ENCODE measurements at regions not wholly inside any gene's neighbourhood (a gene's known extent, or its start where the extent isn't known, plus 50 kb on each side); places are given as distances from the start of the nearest gene placed in this dataset.

- Mint-ChIP-seq H3K36me3 (ENCODE audit: low read depth) (no peaks in the 10 kb centered on the region), H3K9me3 (peaks cover 5% of the 10 kb centered on the region), H3K27ac (no peak overlapping the region), H3K4me3 (no peak overlapping the region), H3K27me3 (no peaks in the 10 kb centered on the region), H3K4me1 (ENCODE audit: low read depth) (no peaks in the 10 kb centered on the region)
- DNase-seq, result no peak
- intact Hi-C loops (cut with DNase I, micrococcal nuclease), result no loop called here
- ATAC-seq (ENCODE audit: poor library complexity), result no peak
- ChIA-PET CTCF (no interaction called here), POLR2A (no interaction called here)
- TF ChIP-seq, protein P1, sequence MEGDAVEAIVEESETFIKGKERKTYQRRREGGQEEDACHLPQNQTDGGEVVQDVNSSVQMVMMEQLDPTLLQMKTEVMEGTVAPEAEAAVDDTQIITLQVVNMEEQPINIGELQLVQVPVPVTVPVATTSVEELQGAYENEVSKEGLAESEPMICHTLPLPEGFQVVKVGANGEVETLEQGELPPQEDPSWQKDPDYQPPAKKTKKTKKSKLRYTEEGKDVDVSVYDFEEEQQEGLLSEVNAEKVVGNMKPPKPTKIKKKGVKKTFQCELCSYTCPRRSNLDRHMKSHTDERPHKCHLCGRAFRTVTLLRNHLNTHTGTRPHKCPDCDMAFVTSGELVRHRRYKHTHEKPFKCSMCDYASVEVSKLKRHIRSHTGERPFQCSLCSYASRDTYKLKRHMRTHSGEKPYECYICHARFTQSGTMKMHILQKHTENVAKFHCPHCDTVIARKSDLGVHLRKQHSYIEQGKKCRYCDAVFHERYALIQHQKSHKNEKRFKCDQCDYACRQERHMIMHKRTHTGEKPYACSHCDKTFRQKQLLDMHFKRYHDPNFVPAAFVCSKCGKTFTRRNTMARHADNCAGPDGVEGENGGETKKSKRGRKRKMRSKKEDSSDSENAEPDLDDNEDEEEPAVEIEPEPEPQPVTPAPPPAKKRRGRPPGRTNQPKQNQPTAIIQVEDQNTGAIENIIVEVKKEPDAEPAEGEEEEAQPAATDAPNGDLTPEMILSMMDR (IDR thresholded peaks at IDR 0.05), result no peak
- Histone ChIP-seq H3K27me3 (ENCODE audit: control insufficient read depth in 1 of 2, insufficient read depth in 2 of 2, low read length in 2 of 2) (no peaks in the 10 kb centered on the region), H3K4me3 (ENCODE audit: low read length) (no peak overlapping the region), H3K4me1 (ENCODE audit: insufficient read depth, low read length) (no peaks in the 10 kb centered on the region), H3K9me3 (ENCODE audit: control insufficient read depth in 1 of 2, insufficient read depth in 1 of 2, low read length in 2 of 2) (peaks cover 0 to 9% of the 10 kb centered on the region in 2 experiments), H3K36me3 (ENCODE audit: insufficient read depth, low read length) (no peaks in the 10 kb centered on the region), H3K27ac (ENCODE audit: low read depth in 1 of 2, low read length in 2 of 2) (no peak overlapping the region)
Measured at GRCh38 chr12:84016956-84017355, 895.6 kb downstream of the SLC6A15 start.

- Mint-ChIP-seq H3K4me1 (ENCODE audit: low read depth) (no peaks in the 10 kb centered on the region), H3K4me3 (no peak overlapping the region), H3K27ac (no peak overlapping the region), H3K36me3 (ENCODE audit: low read depth) (no peaks in the 10 kb centered on the region), H3K27me3 (no peaks in the 10 kb centered on the region), H3K9me3 (peaks cover 15% of the 10 kb centered on the region)
- POLR2A ChIA-PET, result no interaction called here
- CTCF ChIA-PET, result no interaction called here
- no peaks in the 10 kb centered on the region for H3K9me3 ChIP-seq (ENCODE audit: control insufficient read depth in 1 of 2, insufficient read depth in 1 of 2, low read length in 2 of 2)
- no peaks in the 10 kb centered on the region for H3K4me1 ChIP-seq (ENCODE audit: insufficient read depth, low read length)
- intact Hi-C loops (cut with DNase I, micrococcal nuclease), result no loop called here
- DNase-seq, result no peak
- no peaks in the 10 kb centered on the region for H3K36me3 ChIP-seq (ENCODE audit: insufficient read depth, low read length)
- ATAC-seq (ENCODE audit: poor library complexity), result no peak
- TF ChIP-seq, protein P1 (IDR thresholded peaks at IDR 0.05), result no peak
- H3K27ac ChIP-seq (ENCODE audit: low read depth in 1 of 2, low read length in 2 of 2), result no peak overlapping the region
- H3K27me3 ChIP-seq (ENCODE audit: control insufficient read depth in 1 of 2, insufficient read depth in 2 of 2, low read length in 2 of 2), result no peaks in the 10 kb centered on the region
- no peak overlapping the region for H3K4me3 ChIP-seq (ENCODE audit: low read length)
Measured at GRCh38 chr12:83997423-83997822, 915.2 kb downstream of the SLC6A15 start.

- intact Hi-C loops (cut with DNase I, micrococcal nuclease), result no loop called here
- Mint-ChIP-seq H3K4me3 (no peak overlapping the region), H3K4me1 (ENCODE audit: low read depth) (no peaks in the 10 kb centered on the region), H3K27me3 (no peaks in the 10 kb centered on the region), H3K9me3 (peaks cover 15% of the 10 kb centered on the region), H3K27ac (no peak overlapping the region), H3K36me3 (ENCODE audit: low read depth) (no peaks in the 10 kb centered on the region)
- TF ChIP-seq, protein P1 (IDR thresholded peaks at IDR 0.05), result no peak
- no peak overlapping the region for H3K4me3 ChIP-seq (ENCODE audit: low read length)
- POLR2A ChIA-PET, result no interaction called here
- CTCF ChIA-PET, result no interaction called here
- no peaks in the 10 kb centered on the region for H3K9me3 ChIP-seq (ENCODE audit: control insufficient read depth in 1 of 2, insufficient read depth in 1 of 2, low read length in 2 of 2)
- no peak for DNase-seq
- no peak for ATAC-seq (ENCODE audit: poor library complexity)
- no peaks in the 10 kb centered on the region for H3K4me1 ChIP-seq (ENCODE audit: insufficient read depth, low read length)
- no peaks in the 10 kb centered on the region for H3K36me3 ChIP-seq (ENCODE audit: insufficient read depth, low read length)
- H3K27ac ChIP-seq (ENCODE audit: low read depth in 1 of 2, low read length in 2 of 2), result no peak overlapping the region
- H3K27me3 ChIP-seq (ENCODE audit: control insufficient read depth in 1 of 2, insufficient read depth in 2 of 2, low read length in 2 of 2), result no peaks in the 10 kb centered on the region
Measured at GRCh38 chr12:83996671-83997070, 915.9 kb downstream of the SLC6A15 start.

Data from CD4-positive, alpha-beta T cell (primary cell).